Endothelial cell (in vitro differentiated cells): ENCODE measurements at regions not wholly inside any gene's neighbourhood (a gene's known extent, or its start where the extent isn't known, plus 50 kb on each side); places are given as distances from the start of the nearest gene placed in this dataset.

Experiments used
- DNase-seq: peaks from one replicate; pipeline ENCODE4 v3.0.0; 2021; ENCODE audit warnings: low spot score
- H3K27ac Mint-ChIP-seq: one replicate; pipeline ENCODE4 v1.8.0; 2021; ENCODE audit warnings: mixed read lengths, inconsistent platforms; ENCODE audit not compliant: unreplicated experiment
- H3K27me3 Mint-ChIP-seq: one replicate; pipeline ENCODE4 v1.8.0; 2021; ENCODE audit warnings: mild to moderate bottlenecking, moderate library complexity, mixed read lengths, inconsistent platforms; ENCODE audit not compliant: unreplicated experiment
- H3K36me3 Mint-ChIP-seq: one replicate; pipeline ENCODE4 v1.8.0; 2021; ENCODE audit warnings: mild to moderate bottlenecking, low read depth, mixed read lengths, inconsistent platforms; ENCODE audit not compliant: unreplicated experiment
- H3K4me1 Mint-ChIP-seq: one replicate; pipeline ENCODE4 v1.8.0; 2021; ENCODE audit warnings: mild to moderate bottlenecking, mixed read lengths, inconsistent platforms; ENCODE audit not compliant: unreplicated experiment
- H3K4me3 Mint-ChIP-seq: one replicate; pipeline ENCODE4 v1.8.0; 2021; ENCODE audit warnings: mild to moderate bottlenecking, mixed read lengths, inconsistent platforms; ENCODE audit not compliant: unreplicated experiment
- H3K9me3 Mint-ChIP-seq: one replicate; pipeline ENCODE4 v1.8.0; 2021; ENCODE audit warnings: mixed read lengths, inconsistent platforms; ENCODE audit not compliant: unreplicated experiment
- CTCF ChIP-seq: fragments of 200-600 bp; sonication (generic); IDR thresholded peaks from one replicate; pipeline ENCODE4 v1.5.0; 2021; ENCODE audit warnings: antibody characterized with exemption; ENCODE audit not compliant: unreplicated experiment

DNA sequence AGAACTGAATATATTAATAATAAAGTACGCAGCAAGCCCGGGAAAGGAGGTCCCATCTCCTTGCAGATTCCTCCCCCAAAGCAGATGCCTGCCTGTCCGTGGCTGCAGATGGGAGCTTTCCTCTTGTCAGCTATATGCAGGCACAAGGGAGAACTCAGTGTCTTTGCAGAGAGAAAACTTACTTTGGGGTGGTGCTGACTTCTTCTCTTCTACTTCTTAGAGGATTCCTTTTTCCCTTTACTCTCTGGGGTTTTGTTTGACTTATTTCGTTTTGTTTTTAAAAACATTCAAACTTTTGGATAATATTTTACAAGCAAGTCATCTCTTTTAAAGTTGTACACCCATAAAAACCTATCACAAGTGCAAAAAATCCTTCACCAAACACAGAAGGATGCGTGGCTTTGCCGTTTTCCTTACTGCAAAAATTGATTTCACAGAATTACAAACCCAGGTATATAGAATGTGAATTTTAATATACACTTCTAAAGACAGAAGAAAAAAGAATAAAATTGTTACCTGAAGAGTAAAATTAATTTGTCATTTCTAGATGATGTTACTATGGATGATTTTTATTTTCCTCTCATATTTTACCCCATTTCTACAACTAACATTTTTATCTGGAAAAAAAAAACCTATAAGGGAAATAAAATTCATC, 65.3 kb upstream of the IGF1R start:
- H3K27me3 Mint-ChIP-seq = no peaks in the 10 kb centered on the region
- DNase-seq = no peak
- H3K36me3 Mint-ChIP-seq = no peaks in the 10 kb centered on the region
- H3K9me3 Mint-ChIP-seq = no peaks in the 10 kb centered on the region
- no peak overlapping the region for H3K4me3 Mint-ChIP-seq
- no peak overlapping the region for H3K27ac Mint-ChIP-seq
- no peak for TF ChIP-seq CTCF
- H3K4me1 Mint-ChIP-seq = no peaks in the 10 kb centered on the region

- Mint-ChIP-seq H3K4me1 (no peaks in the 10 kb centered on the region), H3K36me3 (no peaks in the 10 kb centered on the region), H3K27ac (no peak overlapping the region), H3K9me3 (no peaks in the 10 kb centered on the region), H3K27me3 (no peaks in the 10 kb centered on the region), H3K4me3 (no peak overlapping the region)
- TF ChIP-seq CTCF = no peak
- no peak for DNase-seq
Measured at GRCh38 chr15:98583771-98584430, 64.4 kb upstream of the IGF1R start.

DNA sequence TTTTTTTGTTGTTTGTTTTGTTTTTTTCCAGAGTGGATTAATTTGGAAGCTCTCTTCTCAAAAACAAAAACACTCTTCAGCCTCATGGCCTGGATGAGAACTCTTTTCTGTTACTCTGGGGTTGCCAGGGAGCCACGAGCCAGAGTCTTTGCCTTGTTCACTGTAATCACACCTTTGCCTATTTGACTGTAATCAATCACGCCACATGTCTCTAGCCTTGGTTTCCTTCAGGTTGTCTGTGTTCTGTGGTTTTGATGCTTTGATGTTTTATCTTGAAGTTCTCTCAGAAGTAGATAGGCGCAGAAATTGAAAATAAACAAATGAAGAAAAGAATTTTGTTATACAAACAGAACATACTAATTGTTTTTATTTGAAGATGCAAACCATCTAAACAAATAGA, 62.3 kb upstream of the IGF1R start:
- TF ChIP-seq CTCF = no peak
- Mint-ChIP-seq H3K27me3 (no peaks in the 10 kb centered on the region), H3K4me1 (no peaks in the 10 kb centered on the region), H3K9me3 (no peaks in the 10 kb centered on the region), H3K36me3 (no peaks in the 10 kb centered on the region), H3K27ac (no peak overlapping the region), H3K4me3 (no peak overlapping the region)
- DNase-seq = no peak

- H3K36me3 Mint-ChIP-seq = no peaks in the 10 kb centered on the region
- no peaks in the 10 kb centered on the region for H3K9me3 Mint-ChIP-seq
- H3K27ac Mint-ChIP-seq = no peak overlapping the region
- no peak for DNase-seq
- no peak overlapping the region for H3K4me3 Mint-ChIP-seq
- no peak for TF ChIP-seq CTCF
- peaks cover 6% of the 10 kb centered on the region for H3K27me3 Mint-ChIP-seq
- H3K4me1 Mint-ChIP-seq = no peaks in the 10 kb centered on the region
Measured at GRCh38 chr15:98592136-98592535, 56.2 kb upstream of the IGF1R start.

DNA sequence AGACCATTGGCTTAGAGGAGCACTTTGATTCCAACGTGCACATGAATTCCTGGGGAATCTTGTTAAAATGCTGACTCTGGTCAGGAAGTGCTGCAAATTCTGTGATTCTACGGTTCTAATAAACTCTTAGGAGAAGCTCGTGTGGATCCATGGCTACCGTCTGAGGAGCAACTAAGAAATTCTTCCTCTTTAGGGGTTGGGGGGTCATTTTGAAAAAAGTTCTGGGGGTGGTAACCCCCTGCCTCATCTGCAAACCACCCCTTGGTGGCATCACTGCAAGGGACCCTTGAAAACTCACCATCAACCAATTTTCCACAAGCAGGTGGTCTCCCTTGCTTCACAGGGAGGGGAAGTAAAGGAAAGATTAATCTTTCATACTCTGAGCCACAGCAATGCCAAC, 52.2 kb upstream of the IGF1R start:
- no peaks in the 10 kb centered on the region for H3K36me3 Mint-ChIP-seq
- peaks cover 11% of the 10 kb centered on the region for H3K4me1 Mint-ChIP-seq
- DNase-seq = no peak
- TF ChIP-seq CTCF = no peak
- no peaks in the 10 kb centered on the region for H3K9me3 Mint-ChIP-seq
- H3K27me3 Mint-ChIP-seq = peaks cover 6% of the 10 kb centered on the region
- H3K4me3 Mint-ChIP-seq = no peak overlapping the region
- no peak overlapping the region for H3K27ac Mint-ChIP-seq
